ENCODE measurements at regions not wholly inside any gene's neighbourhood (a gene's known extent, or its start where the extent isn't known, plus 50 kb on each side); places are given as distances from the start of the nearest gene placed in this dataset.

DNA sequence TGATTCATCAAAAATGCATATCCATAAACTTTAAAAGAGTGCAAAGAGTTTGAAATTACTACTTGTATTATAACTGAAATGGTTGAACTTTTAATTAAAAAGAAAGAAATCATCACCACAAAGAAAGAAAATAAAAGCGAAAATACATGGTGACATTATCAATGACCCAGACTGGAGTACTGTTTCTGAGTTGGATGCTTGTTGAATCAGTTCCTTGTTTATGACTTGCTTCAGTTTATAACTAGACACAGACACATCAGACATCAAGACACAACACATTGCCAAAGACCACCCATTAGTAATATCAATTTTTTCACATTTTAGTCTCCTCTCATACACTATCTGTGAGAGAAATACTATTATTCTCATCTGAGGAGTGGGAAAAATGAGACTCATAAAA, 293.0 kb downstream of the MRPL39 start:
- no peak overlapping the region for H3K4me3 Mint-ChIP-seq
- Histone ChIP-seq H4K20me1 (replicated peaks; ENCODE audit: insufficient read depth) (no peaks in the 10 kb centered on the region), H3K27me3 (ENCODE audit: insufficient read depth) (no peaks in the 10 kb centered on the region), H3K4me1 (ENCODE audit: insufficient read depth) (no peaks in the 10 kb centered on the region), H3K27ac (ENCODE audit: low read depth) (no peak overlapping the region), H3K79me2 (replicated peaks; ENCODE audit: insufficient read depth) (no peaks in the 10 kb centered on the region), H3K4me3 (no peak overlapping the region), H2AFZ (no peak overlapping the region), H3K4me2 (no peak overlapping the region), H3K9me2 (ENCODE audit: insufficient read depth) (no peaks in the 10 kb centered on the region), H3K36me3 (ENCODE audit: insufficient read depth) (no peaks in the 10 kb centered on the region), H3F3A (replicated peaks; ENCODE audit: low read depth) (no peaks in the 10 kb centered on the region)
- H3K27me3 Mint-ChIP-seq (ENCODE audit: insufficient read depth, low read depth, poor library complexity), result no peaks in the 10 kb centered on the region
- H3K36me3 Mint-ChIP-seq (ENCODE audit: low read depth), result no peaks in the 10 kb centered on the region
- no peak for DNase-seq (ENCODE audit: low spot score)
- no peaks in the 10 kb centered on the region; the same call in 2 of the 3 replicates for H3K4me1 Mint-ChIP-seq
- H3K27ac Mint-ChIP-seq, result no peak overlapping the region
- TF ChIP-seq CREB1 (CRISPR knock-in tag; IDR thresholded peaks at IDR 0.05; ENCODE audit: low read depth) (no peak), CTCF (conservative IDR thresholded peaks at IDR 0.05; ENCODE audit: low read depth in 2 of 2) (no peak), NANOG (IDR thresholded peaks at IDR 0.05; ENCODE audit: borderline replicate concordance) (no peak), ZNF331 (CRISPR knock-in tag; IDR thresholded peaks at IDR 0.05; ENCODE audit: low read depth) (no peak), ZNF114 (CRISPR knock-in tag; IDR thresholded peaks at IDR 0.05) (no peak), POLR2AphosphoS5 (IDR thresholded peaks at IDR 0.05; ENCODE audit: low read depth) (no peak), EZH2 (IDR thresholded peaks at IDR 0.05; ENCODE audit: low read depth, unreplicated experiment) (no peak), EZH2phosphoT487 (IDR thresholded peaks at IDR 0.05; ENCODE audit: unreplicated experiment) (no peak), STAT1 (IDR thresholded peaks at IDR 0.05; ENCODE audit: unreplicated experiment) (no peak)
- TF ChIP-seq, protein P1, sequence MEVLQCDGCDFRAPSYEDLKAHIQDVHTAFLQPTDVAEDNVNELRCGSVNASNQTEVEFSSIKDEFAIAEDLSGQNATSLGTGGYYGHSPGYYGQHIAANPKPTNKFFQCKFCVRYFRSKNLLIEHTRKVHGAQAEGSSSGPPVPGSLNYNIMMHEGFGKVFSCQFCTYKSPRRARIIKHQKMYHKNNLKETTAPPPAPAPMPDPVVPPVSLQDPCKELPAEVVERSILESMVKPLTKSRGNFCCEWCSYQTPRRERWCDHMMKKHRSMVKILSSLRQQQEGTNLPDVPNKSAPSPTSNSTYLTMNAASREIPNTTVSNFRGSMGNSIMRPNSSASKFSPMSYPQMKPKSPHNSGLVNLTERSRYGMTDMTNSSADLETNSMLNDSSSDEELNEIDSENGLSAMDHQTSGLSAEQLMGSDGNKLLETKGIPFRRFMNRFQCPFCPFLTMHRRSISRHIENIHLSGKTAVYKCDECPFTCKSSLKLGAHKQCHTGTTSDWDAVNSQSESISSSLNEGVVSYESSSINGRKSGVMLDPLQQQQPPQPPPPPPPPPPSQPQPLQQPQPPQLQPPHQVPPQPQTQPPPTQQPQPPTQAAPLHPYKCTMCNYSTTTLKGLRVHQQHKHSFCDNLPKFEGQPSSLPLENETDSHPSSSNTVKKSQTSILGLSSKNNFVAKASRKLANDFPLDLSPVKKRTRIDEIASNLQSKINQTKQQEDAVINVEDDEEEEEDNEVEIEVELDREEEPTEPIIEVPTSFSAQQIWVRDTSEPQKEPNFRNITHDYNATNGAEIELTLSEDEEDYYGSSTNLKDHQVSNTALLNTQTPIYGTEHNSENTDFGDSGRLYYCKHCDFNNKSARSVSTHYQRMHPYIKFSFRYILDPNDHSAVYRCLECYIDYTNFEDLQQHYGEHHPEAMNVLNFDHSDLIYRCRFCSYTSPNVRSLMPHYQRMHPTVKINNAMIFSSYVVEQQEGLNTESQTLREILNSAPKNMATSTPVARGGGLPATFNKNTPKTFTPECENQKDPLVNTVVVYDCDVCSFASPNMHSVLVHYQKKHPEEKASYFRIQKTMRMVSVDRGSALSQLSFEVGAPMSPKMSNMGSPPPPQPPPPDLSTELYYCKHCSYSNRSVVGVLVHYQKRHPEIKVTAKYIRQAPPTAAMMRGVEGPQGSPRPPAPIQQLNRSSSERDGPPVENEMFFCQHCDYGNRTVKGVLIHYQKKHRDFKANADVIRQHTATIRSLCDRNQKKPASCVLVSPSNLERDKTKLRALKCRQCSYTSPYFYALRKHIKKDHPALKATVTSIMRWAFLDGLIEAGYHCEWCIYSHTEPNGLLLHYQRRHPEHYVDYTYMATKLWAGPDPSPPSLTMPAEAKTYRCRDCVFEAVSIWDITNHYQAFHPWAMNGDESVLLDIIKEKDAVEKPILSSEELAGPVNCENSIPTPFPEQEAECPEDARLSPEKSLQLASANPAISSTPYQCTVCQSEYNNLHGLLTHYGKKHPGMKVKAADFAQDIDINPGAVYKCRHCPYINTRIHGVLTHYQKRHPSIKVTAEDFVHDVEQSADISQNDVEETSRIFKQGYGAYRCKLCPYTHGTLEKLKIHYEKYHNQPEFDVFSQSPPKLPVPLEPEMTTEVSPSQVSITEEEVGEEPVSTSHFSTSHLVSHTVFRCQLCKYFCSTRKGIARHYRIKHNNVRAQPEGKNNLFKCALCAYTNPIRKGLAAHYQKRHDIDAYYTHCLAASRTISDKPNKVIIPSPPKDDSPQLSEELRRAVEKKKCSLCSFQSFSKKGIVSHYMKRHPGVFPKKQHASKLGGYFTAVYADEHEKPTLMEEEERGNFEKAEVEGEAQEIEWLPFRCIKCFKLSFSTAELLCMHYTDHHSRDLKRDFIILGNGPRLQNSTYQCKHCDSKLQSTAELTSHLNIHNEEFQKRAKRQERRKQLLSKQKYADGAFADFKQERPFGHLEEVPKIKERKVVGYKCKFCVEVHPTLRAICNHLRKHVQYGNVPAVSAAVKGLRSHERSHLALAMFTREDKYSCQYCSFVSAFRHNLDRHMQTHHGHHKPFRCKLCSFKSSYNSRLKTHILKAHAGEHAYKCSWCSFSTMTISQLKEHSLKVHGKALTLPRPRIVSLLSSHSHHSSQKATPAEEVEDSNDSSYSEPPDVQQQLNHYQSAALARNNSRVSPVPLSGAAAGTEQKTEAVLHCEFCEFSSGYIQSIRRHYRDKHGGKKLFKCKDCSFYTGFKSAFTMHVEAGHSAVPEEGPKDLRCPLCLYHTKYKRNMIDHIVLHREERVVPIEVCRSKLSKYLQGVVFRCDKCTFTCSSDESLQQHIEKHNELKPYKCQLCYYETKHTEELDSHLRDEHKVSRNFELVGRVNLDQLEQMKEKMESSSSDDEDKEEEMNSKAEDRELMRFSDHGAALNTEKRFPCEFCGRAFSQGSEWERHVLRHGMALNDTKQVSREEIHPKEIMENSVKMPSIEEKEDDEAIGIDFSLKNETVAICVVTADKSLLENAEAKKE (CRISPR knock-in tag; IDR thresholded peaks at IDR 0.05), result no peak
- TF ChIP-seq, protein P2, sequence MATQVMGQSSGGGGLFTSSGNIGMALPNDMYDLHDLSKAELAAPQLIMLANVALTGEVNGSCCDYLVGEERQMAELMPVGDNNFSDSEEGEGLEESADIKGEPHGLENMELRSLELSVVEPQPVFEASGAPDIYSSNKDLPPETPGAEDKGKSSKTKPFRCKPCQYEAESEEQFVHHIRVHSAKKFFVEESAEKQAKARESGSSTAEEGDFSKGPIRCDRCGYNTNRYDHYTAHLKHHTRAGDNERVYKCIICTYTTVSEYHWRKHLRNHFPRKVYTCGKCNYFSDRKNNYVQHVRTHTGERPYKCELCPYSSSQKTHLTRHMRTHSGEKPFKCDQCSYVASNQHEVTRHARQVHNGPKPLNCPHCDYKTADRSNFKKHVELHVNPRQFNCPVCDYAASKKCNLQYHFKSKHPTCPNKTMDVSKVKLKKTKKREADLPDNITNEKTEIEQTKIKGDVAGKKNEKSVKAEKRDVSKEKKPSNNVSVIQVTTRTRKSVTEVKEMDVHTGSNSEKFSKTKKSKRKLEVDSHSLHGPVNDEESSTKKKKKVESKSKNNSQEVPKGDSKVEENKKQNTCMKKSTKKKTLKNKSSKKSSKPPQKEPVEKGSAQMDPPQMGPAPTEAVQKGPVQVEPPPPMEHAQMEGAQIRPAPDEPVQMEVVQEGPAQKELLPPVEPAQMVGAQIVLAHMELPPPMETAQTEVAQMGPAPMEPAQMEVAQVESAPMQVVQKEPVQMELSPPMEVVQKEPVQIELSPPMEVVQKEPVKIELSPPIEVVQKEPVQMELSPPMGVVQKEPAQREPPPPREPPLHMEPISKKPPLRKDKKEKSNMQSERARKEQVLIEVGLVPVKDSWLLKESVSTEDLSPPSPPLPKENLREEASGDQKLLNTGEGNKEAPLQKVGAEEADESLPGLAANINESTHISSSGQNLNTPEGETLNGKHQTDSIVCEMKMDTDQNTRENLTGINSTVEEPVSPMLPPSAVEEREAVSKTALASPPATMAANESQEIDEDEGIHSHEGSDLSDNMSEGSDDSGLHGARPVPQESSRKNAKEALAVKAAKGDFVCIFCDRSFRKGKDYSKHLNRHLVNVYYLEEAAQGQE (IDR thresholded peaks at IDR 0.05; ENCODE audit: unreplicated experiment), result no peak
- no peaks in the 10 kb centered on the region; the same call in 2 of the 3 replicates for H3K9me3 Mint-ChIP-seq
- ATAC-seq, result no peak

Measured in GM23338 (cell line).